GM12878 (cell line): ENCODE measurements at regions not wholly inside any gene's neighbourhood (a gene's known extent, or its start where the extent isn't known, plus 50 kb on each side); places are given as distances from the start of the nearest gene placed in this dataset.

Experiments
- ATAC-seq: fragments of 200-7000 bp; cut with Tn5 transposase; 3 replicates; pipeline ENCODE4 v1.9.1; 2020; ENCODE audit warnings: mild to moderate bottlenecking, moderate library complexity
- BruUV-seq: library from RNA; stranded (reverse); fragments of 400-500 nt; replicated peaks from 2 replicates; lab custom pipeline; 2021; lab: Mats Ljungman, UMichigan
- CTCF ChIA-PET: fragments of 300-600 bp; sonication (Branson Sonifier 250); formaldehyde crosslinking; extraction: SDS; loops from one replicate; lab custom pipeline; 2021; ENCODE audit warnings: inconsistent platforms; lab: Yijun Ruan, JAX
- POLR2A ChIA-PET: fragments of 350-600 bp; formaldehyde crosslinking; extraction: SDS; loops from one replicate; lab custom pipeline; 2021; ENCODE audit warnings: inconsistent platforms; lab: Charles Lee
- RAD21 ChIA-PET: fragments of 300-600 bp; sonication (Branson Sonifier 250); formaldehyde crosslinking; loops from one replicate; lab custom pipeline; 2023; ENCODE audit warnings: antibody characterized with exemption; ENCODE audit not compliant: unreplicated experiment; lab: Charles Lee
- SMC1A ChIA-PET: fragments of 300-600 bp; sonication (Branson Sonifier 250); formaldehyde crosslinking; loops from one replicate; lab custom pipeline; 2023; ENCODE audit not compliant: unreplicated experiment, uncharacterized antibody; lab: Charles Lee
- DNase-seq: peaks from one replicate; pipeline ENCODE4 v3.0.0-alpha.2; 2011; ENCODE audit warnings: low read depth, low spot score
- FAIRE-seq: peaks from 3 replicates; lab custom pipeline; 2011; peaks lifted over from hg19 to GRCh38; lab: Jason Lieb, UNC
- H2AFZ ChIP-seq: 2 replicates; pipeline ENCODE4 v1.6.0; 2011; ENCODE audit warnings: low read depth, low read length, control low read depth; ENCODE audit not compliant: control insufficient read depth
- H3K27ac ChIP-seq: 2 replicates; pipeline ENCODE4 v1.5.1; 2011; ENCODE audit warnings: control low read depth; ENCODE audit not compliant: control insufficient read depth, insufficient read depth
- H3K27me3 ChIP-seq, 2 experiments: replicated peaks in 1 of 2; 2 replicates each; pipeline versions ENCODE4 v1.6.0 to v1.6.1; 2011; ENCODE audit warnings: low read length in 1 of 2; ENCODE audit not compliant: control insufficient read depth in 2 of 2, insufficient read depth in 2 of 2
- H3K36me3 ChIP-seq, 2 experiments: 2 replicates each; pipeline ENCODE4 v1.5.1; 2011; ENCODE audit warnings: low read length in 1 of 2; ENCODE audit not compliant: control insufficient read depth in 2 of 2, insufficient read depth in 2 of 2
- H3K4me1 ChIP-seq: 2 replicates; pipeline ENCODE4 v1.6.1; 2011; ENCODE audit warnings: mild to moderate bottlenecking, low read length, moderate library complexity, mixed read lengths; ENCODE audit not compliant: control insufficient read depth, insufficient read depth
- H3K4me2 ChIP-seq: 2 replicates; pipeline ENCODE4 v1.6.0; 2011; ENCODE audit warnings: control low read depth; ENCODE audit not compliant: control insufficient read depth, insufficient read depth
- H3K4me3 ChIP-seq: fragments of 200-600 bp; sonication (generic); 2 replicates; pipeline ENCODE4 v1.5.1; 2016
- H3K79me2 ChIP-seq: 2 replicates; pipeline ENCODE4 v1.6.0; 2011; ENCODE audit warnings: low read length; ENCODE audit not compliant: control insufficient read depth, insufficient read depth
- H3K9ac ChIP-seq: 2 replicates; pipeline ENCODE4 v1.8.0; 2011; ENCODE audit warnings: low read length, control low read depth, mixed read lengths; ENCODE audit not compliant: control insufficient read depth, insufficient read depth
- H3K9me3 ChIP-seq: replicated peaks from 3 replicates; pipeline ENCODE4 v1.5.1; 2011; ENCODE audit warnings: mild to moderate bottlenecking, low read length; ENCODE audit not compliant: control insufficient read depth, insufficient read depth
- H4K20me1 ChIP-seq: 2 replicates; pipeline ENCODE4 v1.6.0; 2011; ENCODE audit not compliant: control insufficient read depth, insufficient read depth
- CBFB ChIP-seq: IDR thresholded peaks from 2 replicates; pipeline ENCODE4 v1.6.1; 2016; ENCODE audit warnings: antibody characterized with exemption, low read depth
- JUNB ChIP-seq: IDR thresholded peaks from 2 replicates; pipeline ENCODE4 v1.6.1; 2016; ENCODE audit warnings: antibody characterized with exemption, mild to moderate bottlenecking
- KAT2A ChIP-seq: conservative IDR thresholded peaks from 2 replicates; pipeline ENCODE4 v1.6.1; 2011; ENCODE audit warnings: low read depth, low read length; ENCODE audit not compliant: control insufficient read depth
- MYB ChIP-seq: fragments of 150-350 bp; IDR thresholded peaks from 2 replicates; pipeline ENCODE4 v1.6.1; 2014; ENCODE audit warnings: mild to moderate bottlenecking, low read depth, low read length, borderline replicate concordance
- NBN ChIP-seq: fragments of 450-650 bp; IDR thresholded peaks from 2 replicates; pipeline ENCODE4 v1.6.1; 2016
- NFIC ChIP-seq: IDR thresholded peaks from 2 replicates; pipeline ENCODE4 v1.6.1; 2012; ENCODE audit warnings: low read depth, mild to moderate bottlenecking, inconsistent platforms, low read length, moderate library complexity
- PAX8 ChIP-seq: fragments of 450-650 bp; IDR thresholded peaks from 2 replicates; pipeline ENCODE4 v1.6.1; 2017; ENCODE audit warnings: mild to moderate bottlenecking, moderate library complexity
- RB1 ChIP-seq: fragments of 450-650 bp; formaldehyde crosslinking; IDR thresholded peaks from 2 replicates; pipeline ENCODE4 v1.6.1; 2017; ENCODE audit warnings: mild to moderate bottlenecking, borderline replicate concordance
- SUZ12 ChIP-seq: fragments of 200-600 bp; sonication (generic); IDR thresholded peaks from one replicate; pipeline ENCODE4 v1.6.1; 2018; ENCODE audit warnings: antibody characterized with exemption, mild to moderate bottlenecking; ENCODE audit not compliant: unreplicated experiment
- TBL1XR1 ChIP-seq: IDR thresholded peaks from 2 replicates; pipeline ENCODE4 v1.6.1; 2012; ENCODE audit warnings: low read depth, low read length, improper control_type of control experiment
- ZNF24 ChIP-seq: fragments of 450-650 bp; IDR thresholded peaks from 2 replicates; pipeline ENCODE4 v1.6.1; 2017; ENCODE audit warnings: antibody characterized with exemption, mild to moderate bottlenecking
- ZSCAN29 ChIP-seq: fragments of 450-650 bp; IDR thresholded peaks from 2 replicates; pipeline ENCODE4 v1.6.1; 2017; ENCODE audit warnings: mild to moderate bottlenecking, moderate library complexity
- ZZZ3 ChIP-seq: IDR thresholded peaks from 2 replicates; pipeline ENCODE4 v1.6.1; 2011; ENCODE audit warnings: low read depth; ENCODE audit not compliant: control insufficient read depth, insufficient read length
- WGBS: methylation state at CpG from one replicate; pipeline ENCODE4 v1.1.6; 2016; ENCODE audit warnings: low lambda C conversion rate; ENCODE audit not compliant: insufficient replicate concordance, insufficient coverage; ENCODE audit errors: missing lambda C conversion rate; 5-methylcytosine and 5-hydroxymethylcytosine counted together
- in situ Hi-C: fragments of 300-500 bp; cut with MboI; formaldehyde crosslinking; loops from 9 replicates; pipeline ENCODE4 v1.14.3; 2018; ENCODE audit warnings: mixed read lengths
- intact Hi-C: fragments of 100-400 bp; cut with micrococcal nuclease; formaldehyde crosslinking; loops from one replicate; pipeline ENCODE4 v1.14.2; 2022; ENCODE audit not compliant: unreplicated experiment
- TF ChIP-seq, protein P1 (sequence below): IDR thresholded peaks from 2 replicates; pipeline ENCODE4 v1.6.1; 2012; ENCODE audit warnings: low read depth, low read length, improper control_type of control experiment
- TF ChIP-seq, protein P2 (sequence below): fragments of 450-650 bp; IDR thresholded peaks from 2 replicates; pipeline ENCODE4 v1.6.1; 2017; ENCODE audit warnings: mild to moderate bottlenecking, moderate library complexity
- TF ChIP-seq, protein P3 (sequence below): IDR thresholded peaks from 2 replicates; pipeline ENCODE4 v1.6.1; 2011; ENCODE audit warnings: mild to moderate bottlenecking, low read depth, low read length, moderate library complexity; ENCODE audit not compliant: insufficient replicate concordance

DNA sequence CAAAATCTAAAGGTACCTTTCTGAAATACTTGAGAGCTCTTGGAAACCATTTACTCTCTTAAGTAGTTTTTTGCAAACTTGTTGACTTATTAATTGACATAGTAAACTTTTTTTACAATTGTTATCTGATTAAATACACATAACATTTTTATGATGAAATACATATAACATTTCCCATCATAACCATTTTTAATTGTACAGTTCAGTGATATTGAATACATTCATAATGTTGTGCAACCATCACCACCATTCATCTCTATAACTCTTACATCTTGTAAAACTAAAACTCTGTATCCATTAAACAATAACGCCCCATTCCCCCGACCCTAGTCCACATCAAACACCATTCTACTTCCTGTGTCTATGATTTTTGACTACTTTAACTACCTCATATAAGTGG is 95.7 kb upstream of the ZNF648 start:
- POLR2A ChIA-PET, result no interaction called here
- no peaks in the 10 kb centered on the region for H3K9me3 ChIP-seq
- H3K4me2 ChIP-seq, result no peak overlapping the region
- no peak for TF ChIP-seq NBN
- TF ChIP-seq RB1, result no peak
- TF ChIP-seq TBL1XR1, result no peak
- no peak for TF ChIP-seq JUNB
- no peak for TF ChIP-seq CBFB
- no peak for TF ChIP-seq KAT2A
- TF ChIP-seq, protein P1, sequence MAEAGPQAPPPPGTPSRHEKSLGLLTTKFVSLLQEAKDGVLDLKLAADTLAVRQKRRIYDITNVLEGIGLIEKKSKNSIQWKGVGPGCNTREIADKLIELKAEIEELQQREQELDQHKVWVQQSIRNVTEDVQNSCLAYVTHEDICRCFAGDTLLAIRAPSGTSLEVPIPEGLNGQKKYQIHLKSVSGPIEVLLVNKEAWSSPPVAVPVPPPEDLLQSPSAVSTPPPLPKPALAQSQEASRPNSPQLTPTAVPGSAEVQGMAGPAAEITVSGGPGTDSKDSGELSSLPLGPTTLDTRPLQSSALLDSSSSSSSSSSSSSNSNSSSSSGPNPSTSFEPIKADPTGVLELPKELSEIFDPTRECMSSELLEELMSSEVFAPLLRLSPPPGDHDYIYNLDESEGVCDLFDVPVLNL, result no peak
- TF ChIP-seq, protein P2, sequence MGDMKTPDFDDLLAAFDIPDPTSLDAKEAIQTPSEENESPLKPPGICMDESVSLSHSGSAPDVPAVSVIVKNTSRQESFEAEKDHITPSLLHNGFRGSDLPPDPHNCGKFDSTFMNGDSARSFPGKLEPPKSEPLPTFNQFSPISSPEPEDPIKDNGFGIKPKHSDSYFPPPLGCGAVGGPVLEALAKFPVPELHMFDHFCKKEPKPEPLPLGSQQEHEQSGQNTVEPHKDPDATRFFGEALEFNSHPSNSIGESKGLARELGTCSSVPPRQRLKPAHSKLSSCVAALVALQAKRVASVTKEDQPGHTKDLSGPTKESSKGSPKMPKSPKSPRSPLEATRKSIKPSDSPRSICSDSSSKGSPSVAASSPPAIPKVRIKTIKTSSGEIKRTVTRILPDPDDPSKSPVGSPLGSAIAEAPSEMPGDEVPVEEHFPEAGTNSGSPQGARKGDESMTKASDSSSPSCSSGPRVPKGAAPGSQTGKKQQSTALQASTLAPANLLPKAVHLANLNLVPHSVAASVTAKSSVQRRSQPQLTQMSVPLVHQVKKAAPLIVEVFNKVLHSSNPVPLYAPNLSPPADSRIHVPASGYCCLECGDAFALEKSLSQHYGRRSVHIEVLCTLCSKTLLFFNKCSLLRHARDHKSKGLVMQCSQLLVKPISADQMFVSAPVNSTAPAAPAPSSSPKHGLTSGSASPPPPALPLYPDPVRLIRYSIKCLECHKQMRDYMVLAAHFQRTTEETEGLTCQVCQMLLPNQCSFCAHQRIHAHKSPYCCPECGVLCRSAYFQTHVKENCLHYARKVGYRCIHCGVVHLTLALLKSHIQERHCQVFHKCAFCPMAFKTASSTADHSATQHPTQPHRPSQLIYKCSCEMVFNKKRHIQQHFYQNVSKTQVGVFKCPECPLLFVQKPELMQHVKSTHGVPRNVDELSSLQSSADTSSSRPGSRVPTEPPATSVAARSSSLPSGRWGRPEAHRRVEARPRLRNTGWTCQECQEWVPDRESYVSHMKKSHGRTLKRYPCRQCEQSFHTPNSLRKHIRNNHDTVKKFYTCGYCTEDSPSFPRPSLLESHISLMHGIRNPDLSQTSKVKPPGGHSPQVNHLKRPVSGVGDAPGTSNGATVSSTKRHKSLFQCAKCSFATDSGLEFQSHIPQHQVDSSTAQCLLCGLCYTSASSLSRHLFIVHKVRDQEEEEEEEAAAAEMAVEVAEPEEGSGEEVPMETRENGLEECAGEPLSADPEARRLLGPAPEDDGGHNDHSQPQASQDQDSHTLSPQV, result no peak
- no peak for TF ChIP-seq NFIC
- TF ChIP-seq ZNF24, result no peak
- TF ChIP-seq ZSCAN29, result no peak
- TF ChIP-seq ZZZ3, result no peak
- TF ChIP-seq, protein P3, sequence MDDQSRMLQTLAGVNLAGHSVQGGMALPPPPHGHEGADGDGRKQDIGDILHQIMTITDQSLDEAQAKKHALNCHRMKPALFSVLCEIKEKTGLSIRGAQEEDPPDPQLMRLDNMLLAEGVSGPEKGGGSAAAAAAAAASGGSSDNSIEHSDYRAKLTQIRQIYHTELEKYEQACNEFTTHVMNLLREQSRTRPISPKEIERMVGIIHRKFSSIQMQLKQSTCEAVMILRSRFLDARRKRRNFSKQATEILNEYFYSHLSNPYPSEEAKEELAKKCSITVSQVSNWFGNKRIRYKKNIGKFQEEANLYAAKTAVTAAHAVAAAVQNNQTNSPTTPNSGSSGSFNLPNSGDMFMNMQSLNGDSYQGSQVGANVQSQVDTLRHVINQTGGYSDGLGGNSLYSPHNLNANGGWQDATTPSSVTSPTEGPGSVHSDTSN, result no peak
- no peak for TF ChIP-seq PAX8
- TF ChIP-seq SUZ12, result no peak
- no peak for TF ChIP-seq MYB
- no peak overlapping the region for H3K9ac ChIP-seq
- H4K20me1 ChIP-seq, result no peaks in the 10 kb centered on the region
- no peaks in the 10 kb centered on the region for H3K79me2 ChIP-seq
- H3K4me3 ChIP-seq, result no peak overlapping the region
- no TSS peak for BruUV-seq
- ATAC-seq, result no peak
- SMC1A ChIA-PET, result no interaction called here
- WGBS, result 18% methylated on average over 2 of the region's 2 CpGs
- no peaks in the 10 kb centered on the region for H3K36me3 ChIP-seq
- H3K27me3 ChIP-seq, result no peaks in the 10 kb centered on the region
- CTCF ChIA-PET, result interaction anchor here (1.0 kb wide), 1 partner anchor 14 kb away, joined by 4 read pairs; no protein-coding TSS in a partner anchor
- in situ Hi-C loops (no loop called here), intact Hi-C loops (no loop called here)
- no peaks in the 10 kb centered on the region for H3K4me1 ChIP-seq
- no peak overlapping the region for H3K27ac ChIP-seq
- FAIRE-seq, result no peak
- no peak overlapping the region for H2AFZ ChIP-seq
- no peak for DNase-seq
- RAD21 ChIA-PET, result no interaction called here
